ENCODE measurements at regions not wholly inside any gene's neighbourhood (a gene's known extent, or its start where the extent isn't known, plus 50 kb on each side); places are given as distances from the start of the nearest gene placed in this dataset.

DNA sequence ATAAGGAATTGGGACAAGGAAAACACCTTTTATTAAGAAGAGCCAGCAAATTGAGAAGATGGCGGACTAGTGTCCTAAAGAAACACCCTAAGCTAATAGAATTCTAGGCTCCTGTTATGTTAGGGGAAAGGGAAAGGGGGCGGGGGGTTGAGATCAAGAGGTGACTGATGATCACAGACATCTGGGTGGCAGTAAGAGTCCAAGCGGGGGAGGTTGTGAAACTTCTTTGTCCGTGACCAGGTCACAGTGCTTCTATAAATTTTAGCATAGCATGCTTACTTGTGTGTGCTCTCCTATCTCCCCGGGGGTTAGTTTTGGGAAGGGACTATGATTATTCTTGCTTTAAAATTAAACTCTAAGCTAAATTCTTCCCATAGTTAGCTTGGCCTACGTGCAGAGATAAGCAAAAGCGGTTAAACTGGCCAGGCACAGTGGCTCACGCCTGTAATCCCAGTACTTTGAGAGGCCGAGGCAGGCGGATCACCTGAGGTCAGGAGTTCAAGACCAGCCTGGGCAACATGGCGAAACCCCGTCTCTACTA is 262.1 kb downstream of the SKIDA1 start (continued):
- TF ChIP-seq, protein P1, sequence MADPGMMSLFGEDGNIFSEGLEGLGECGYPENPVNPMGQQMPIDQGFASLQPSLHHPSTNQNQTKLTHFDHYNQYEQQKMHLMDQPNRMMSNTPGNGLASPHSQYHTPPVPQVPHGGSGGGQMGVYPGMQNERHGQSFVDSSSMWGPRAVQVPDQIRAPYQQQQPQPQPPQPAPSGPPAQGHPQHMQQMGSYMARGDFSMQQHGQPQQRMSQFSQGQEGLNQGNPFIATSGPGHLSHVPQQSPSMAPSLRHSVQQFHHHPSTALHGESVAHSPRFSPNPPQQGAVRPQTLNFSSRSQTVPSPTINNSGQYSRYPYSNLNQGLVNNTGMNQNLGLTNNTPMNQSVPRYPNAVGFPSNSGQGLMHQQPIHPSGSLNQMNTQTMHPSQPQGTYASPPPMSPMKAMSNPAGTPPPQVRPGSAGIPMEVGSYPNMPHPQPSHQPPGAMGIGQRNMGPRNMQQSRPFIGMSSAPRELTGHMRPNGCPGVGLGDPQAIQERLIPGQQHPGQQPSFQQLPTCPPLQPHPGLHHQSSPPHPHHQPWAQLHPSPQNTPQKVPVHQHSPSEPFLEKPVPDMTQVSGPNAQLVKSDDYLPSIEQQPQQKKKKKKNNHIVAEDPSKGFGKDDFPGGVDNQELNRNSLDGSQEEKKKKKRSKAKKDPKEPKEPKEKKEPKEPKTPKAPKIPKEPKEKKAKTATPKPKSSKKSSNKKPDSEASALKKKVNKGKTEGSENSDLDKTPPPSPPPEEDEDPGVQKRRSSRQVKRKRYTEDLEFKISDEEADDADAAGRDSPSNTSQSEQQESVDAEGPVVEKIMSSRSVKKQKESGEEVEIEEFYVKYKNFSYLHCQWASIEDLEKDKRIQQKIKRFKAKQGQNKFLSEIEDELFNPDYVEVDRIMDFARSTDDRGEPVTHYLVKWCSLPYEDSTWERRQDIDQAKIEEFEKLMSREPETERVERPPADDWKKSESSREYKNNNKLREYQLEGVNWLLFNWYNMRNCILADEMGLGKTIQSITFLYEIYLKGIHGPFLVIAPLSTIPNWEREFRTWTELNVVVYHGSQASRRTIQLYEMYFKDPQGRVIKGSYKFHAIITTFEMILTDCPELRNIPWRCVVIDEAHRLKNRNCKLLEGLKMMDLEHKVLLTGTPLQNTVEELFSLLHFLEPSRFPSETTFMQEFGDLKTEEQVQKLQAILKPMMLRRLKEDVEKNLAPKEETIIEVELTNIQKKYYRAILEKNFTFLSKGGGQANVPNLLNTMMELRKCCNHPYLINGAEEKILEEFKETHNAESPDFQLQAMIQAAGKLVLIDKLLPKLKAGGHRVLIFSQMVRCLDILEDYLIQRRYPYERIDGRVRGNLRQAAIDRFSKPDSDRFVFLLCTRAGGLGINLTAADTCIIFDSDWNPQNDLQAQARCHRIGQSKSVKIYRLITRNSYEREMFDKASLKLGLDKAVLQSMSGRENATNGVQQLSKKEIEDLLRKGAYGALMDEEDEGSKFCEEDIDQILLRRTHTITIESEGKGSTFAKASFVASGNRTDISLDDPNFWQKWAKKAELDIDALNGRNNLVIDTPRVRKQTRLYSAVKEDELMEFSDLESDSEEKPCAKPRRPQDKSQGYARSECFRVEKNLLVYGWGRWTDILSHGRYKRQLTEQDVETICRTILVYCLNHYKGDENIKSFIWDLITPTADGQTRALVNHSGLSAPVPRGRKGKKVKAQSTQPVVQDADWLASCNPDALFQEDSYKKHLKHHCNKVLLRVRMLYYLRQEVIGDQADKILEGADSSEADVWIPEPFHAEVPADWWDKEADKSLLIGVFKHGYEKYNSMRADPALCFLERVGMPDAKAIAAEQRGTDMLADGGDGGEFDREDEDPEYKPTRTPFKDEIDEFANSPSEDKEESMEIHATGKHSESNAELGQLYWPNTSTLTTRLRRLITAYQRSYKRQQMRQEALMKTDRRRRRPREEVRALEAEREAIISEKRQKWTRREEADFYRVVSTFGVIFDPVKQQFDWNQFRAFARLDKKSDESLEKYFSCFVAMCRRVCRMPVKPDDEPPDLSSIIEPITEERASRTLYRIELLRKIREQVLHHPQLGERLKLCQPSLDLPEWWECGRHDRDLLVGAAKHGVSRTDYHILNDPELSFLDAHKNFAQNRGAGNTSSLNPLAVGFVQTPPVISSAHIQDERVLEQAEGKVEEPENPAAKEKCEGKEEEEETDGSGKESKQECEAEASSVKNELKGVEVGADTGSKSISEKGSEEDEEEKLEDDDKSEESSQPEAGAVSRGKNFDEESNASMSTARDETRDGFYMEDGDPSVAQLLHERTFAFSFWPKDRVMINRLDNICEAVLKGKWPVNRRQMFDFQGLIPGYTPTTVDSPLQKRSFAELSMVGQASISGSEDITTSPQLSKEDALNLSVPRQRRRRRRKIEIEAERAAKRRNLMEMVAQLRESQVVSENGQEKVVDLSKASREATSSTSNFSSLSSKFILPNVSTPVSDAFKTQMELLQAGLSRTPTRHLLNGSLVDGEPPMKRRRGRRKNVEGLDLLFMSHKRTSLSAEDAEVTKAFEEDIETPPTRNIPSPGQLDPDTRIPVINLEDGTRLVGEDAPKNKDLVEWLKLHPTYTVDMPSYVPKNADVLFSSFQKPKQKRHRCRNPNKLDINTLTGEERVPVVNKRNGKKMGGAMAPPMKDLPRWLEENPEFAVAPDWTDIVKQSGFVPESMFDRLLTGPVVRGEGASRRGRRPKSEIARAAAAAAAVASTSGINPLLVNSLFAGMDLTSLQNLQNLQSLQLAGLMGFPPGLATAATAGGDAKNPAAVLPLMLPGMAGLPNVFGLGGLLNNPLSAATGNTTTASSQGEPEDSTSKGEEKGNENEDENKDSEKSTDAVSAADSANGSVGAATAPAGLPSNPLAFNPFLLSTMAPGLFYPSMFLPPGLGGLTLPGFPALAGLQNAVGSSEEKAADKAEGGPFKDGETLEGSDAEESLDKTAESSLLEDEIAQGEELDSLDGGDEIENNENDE (IDR thresholded peaks at IDR 0.05; ENCODE audit: insufficient replicate concordance, low read length), result no peak
- TF ChIP-seq FOSL1 (IDR thresholded peaks at IDR 0.05; ENCODE audit: insufficient read depth, low read depth, low read length), result no peak
- TF ChIP-seq BRCA1 (IDR thresholded peaks at IDR 0.05; ENCODE audit: low read depth, low read length), result no peak
- no peak for TF ChIP-seq KDM5A (IDR thresholded peaks at IDR 0.05; ENCODE audit: low read length)
- no peak for TF ChIP-seq HDAC6 (IDR thresholded peaks at IDR 0.05; ENCODE audit: low read depth, low read length)
- TF ChIP-seq CBX5 (IDR thresholded peaks at IDR 0.05; ENCODE audit: low read depth, low read length), result no peak
- TF ChIP-seq SUZ12 (IDR thresholded peaks at IDR 0.05; ENCODE audit: low read length), result no peak
- TF ChIP-seq POLR2A (IDR thresholded peaks at IDR 0.05; ENCODE audit: control extremely low read depth in 1 of 2, low read depth in 2 of 2, low read length in 2 of 2), result no peak
- TF ChIP-seq CREB1 (IDR thresholded peaks at IDR 0.05), result no peak
- TF ChIP-seq SIX5 (IDR thresholded peaks at IDR 0.05; ENCODE audit: low read depth, low read length), result no peak
